Trophoblast cell (in vitro differentiated cells and primary cell): ENCODE measurements at regions not wholly inside any gene's neighbourhood (a gene's known extent, or its start where the extent isn't known, plus 50 kb on each side); places are given as distances from the start of the nearest gene placed in this dataset.
"Not testable (repeated sequence)": the region's sequence is repeated elsewhere in the genome, so short reads cannot be mapped to it uniquely, and the experiment has no call there.

Source experiments
- DNase-seq, 2 donors: peaks; one replicate each; pipeline ENCODE4 v3.0.0-alpha.2; 2016
- H2AFZ ChIP-seq: 2 replicates; pipeline ENCODE4 v1.6.1; 2013; ENCODE audit warnings: low read length, moderate library complexity, mild to moderate bottlenecking; ENCODE audit not compliant: insufficient read depth, poor library complexity
- H2AK5ac ChIP-seq: 2 replicates; pipeline ENCODE4 v1.6.1; 2013; ENCODE audit warnings: mild to moderate bottlenecking, low read length
- H2BK120ac ChIP-seq: 2 replicates; pipeline ENCODE4 v1.6.1; 2013; ENCODE audit warnings: low read length, mild to moderate bottlenecking, moderate library complexity; ENCODE audit not compliant: insufficient read depth, poor library complexity
- H2BK12ac ChIP-seq: 2 replicates; pipeline ENCODE4 v1.6.1; 2013; ENCODE audit warnings: mild to moderate bottlenecking, low read length, moderate library complexity
- H2BK5ac ChIP-seq: 2 replicates; pipeline ENCODE4 v1.6.1; 2013; ENCODE audit warnings: low read length, low read depth, moderate library complexity, mild to moderate bottlenecking; ENCODE audit not compliant: poor library complexity
- H3K14ac ChIP-seq: 2 replicates; pipeline ENCODE4 v1.6.1; 2013; ENCODE audit warnings: mild to moderate bottlenecking, low read length
- H3K18ac ChIP-seq: 2 replicates; pipeline ENCODE4 v1.6.1; 2013; ENCODE audit warnings: mild to moderate bottlenecking, low read length
- H3K23ac ChIP-seq: 2 replicates; pipeline ENCODE4 v1.6.1; 2013; ENCODE audit warnings: low read length
- H3K27ac ChIP-seq: 2 replicates; pipeline ENCODE4 v1.5.1; 2013; ENCODE audit warnings: low read depth, mild to moderate bottlenecking, inconsistent platforms, low read length, moderate library complexity
- H3K27me3 ChIP-seq: 2 replicates; pipeline ENCODE4 v1.6.1; 2013; ENCODE audit warnings: inconsistent platforms, mild to moderate bottlenecking, low read length, moderate library complexity; ENCODE audit not compliant: insufficient read depth
- H3K36me3 ChIP-seq, 2 experiments: 1 replicate in 1 of 2; 2 replicates in 1 of 2; pipeline ENCODE4 v1.6.1; 2013; ENCODE audit warnings: low read length in 2 of 2, mild to moderate bottlenecking in 2 of 2, moderate library complexity in 1 of 2; ENCODE audit not compliant: insufficient read depth in 2 of 2, control insufficient read depth in 1 of 2
- H3K4ac ChIP-seq: 2 replicates; pipeline ENCODE4 v1.6.1; 2013; ENCODE audit warnings: low read depth, mild to moderate bottlenecking, low read length, moderate library complexity
- H3K4me1 ChIP-seq, 2 experiments: 1 replicate in 1 of 2; 2 replicates in 1 of 2; pipeline ENCODE4 v1.6.1; 2013; ENCODE audit warnings: low read length in 2 of 2, mild to moderate bottlenecking in 2 of 2, moderate library complexity in 1 of 2; ENCODE audit not compliant: insufficient read depth in 2 of 2, control insufficient read depth in 1 of 2
- H3K4me2 ChIP-seq: 2 replicates; pipeline ENCODE4 v1.6.1; 2013; ENCODE audit warnings: inconsistent platforms, mild to moderate bottlenecking, low read length, moderate library complexity
- H3K4me3 ChIP-seq: 2 replicates; pipeline ENCODE4 v1.5.1; 2013; ENCODE audit warnings: mild to moderate bottlenecking, low read depth, low read length, inconsistent platforms
- H3K79me1 ChIP-seq: one replicate; pipeline ENCODE4 v1.6.1; 2013; ENCODE audit warnings: low read length
- H3K79me2 ChIP-seq: 2 replicates; pipeline ENCODE4 v1.6.1; 2013; ENCODE audit warnings: low read length, mild to moderate bottlenecking; ENCODE audit not compliant: control insufficient read depth, insufficient read depth, poor library complexity
- H3K9ac ChIP-seq: 2 replicates; pipeline ENCODE4 v1.6.1; 2013; ENCODE audit warnings: mild to moderate bottlenecking, low read length
- H3K9me3 ChIP-seq: 2 replicates; pipeline ENCODE4 v1.6.1; 2013; ENCODE audit warnings: low read depth, mild to moderate bottlenecking, control low read depth, inconsistent platforms, low read length; ENCODE audit not compliant: insufficient read depth
- H4K12ac ChIP-seq: 2 replicates; pipeline ENCODE4 v1.6.1; 2013; ENCODE audit warnings: low read depth, mild to moderate bottlenecking, low read length, moderate library complexity
- H4K8ac ChIP-seq: 2 replicates; pipeline ENCODE4 v1.6.1; 2013; ENCODE audit warnings: low read depth, mild to moderate bottlenecking, low read length, moderate library complexity
- H4K91ac ChIP-seq: one replicate; pipeline ENCODE4 v1.6.1; 2013; ENCODE audit warnings: low read depth, mild to moderate bottlenecking, low read length, moderate library complexity
- WGBS: extraction: QIAGEN DNeasy Blood & Tissue Kit; methylation state at CpG from one replicate; pipeline ENCODE4 v1.1.7; 2013; ENCODE audit warnings: missing lambda C conversion rate; ENCODE audit not compliant: insufficient read length, insufficient coverage; ENCODE audit errors: extremely low coverage; 5-methylcytosine and 5-hydroxymethylcytosine counted together

GRCh38 chrX:887724-888123 is 257.1 kb downstream of the SHOX start:
- not testable (repeated sequence) for H4K12ac ChIP-seq, H3K23ac ChIP-seq, H4K91ac ChIP-seq, H3K79me2 ChIP-seq, H4K8ac ChIP-seq, H2BK12ac ChIP-seq, H3K4ac ChIP-seq, H3K18ac ChIP-seq, H3K4me2 ChIP-seq, H2BK120ac ChIP-seq, H3K27me3 ChIP-seq, H3K9me3 ChIP-seq, H3K36me3 ChIP-seq, H3K27ac ChIP-seq, H3K79me1 ChIP-seq, H3K14ac ChIP-seq, H3K4me1 ChIP-seq, DNase-seq, H2AFZ ChIP-seq, H3K9ac ChIP-seq, H2BK5ac ChIP-seq, H2AK5ac ChIP-seq, H3K4me3 ChIP-seq
- WGBS = no CpG with 5 or more reads among the region's 13 CpGs

DNA sequence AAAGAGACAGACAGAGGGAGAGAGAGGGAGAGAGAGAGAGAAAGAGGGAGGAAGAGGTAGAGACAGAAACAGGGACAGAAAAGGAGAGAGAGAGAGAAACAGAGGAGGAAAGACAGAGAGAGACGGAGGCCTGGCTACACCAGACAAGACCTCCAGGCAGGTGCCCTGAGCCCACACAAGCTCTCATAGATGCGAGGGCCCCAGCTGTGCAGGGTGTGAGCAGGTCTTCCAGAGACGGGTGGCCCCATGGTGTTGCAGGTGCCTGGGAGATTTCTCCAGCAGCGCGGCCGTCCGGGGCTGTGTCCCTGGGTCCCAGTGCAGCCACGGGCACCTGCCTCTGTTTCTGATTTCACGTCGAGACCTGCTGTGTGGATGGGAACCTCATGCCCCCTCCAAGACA is 253.0 kb downstream of the SHOX start:
- H3K79me2 ChIP-seq = no peaks in the 10 kb centered on the region
- H2AK5ac ChIP-seq = no peak overlapping the region
- H2BK5ac ChIP-seq = no peak overlapping the region
- no peak overlapping the region for H3K4me3 ChIP-seq
- H4K12ac ChIP-seq = no peak overlapping the region
- no peak overlapping the region for H3K23ac ChIP-seq
- H3K18ac ChIP-seq = no peak overlapping the region
- no CpG with 5 or more reads among the region's 10 CpGs for WGBS
- no peak overlapping the region for H3K9ac ChIP-seq
- no peak overlapping the region for H2BK12ac ChIP-seq
- H2AFZ ChIP-seq = no peak overlapping the region
- no peak overlapping the region for H3K14ac ChIP-seq
- no peaks in the 10 kb centered on the region for H3K27me3 ChIP-seq
- H3K9me3 ChIP-seq = no peaks in the 10 kb centered on the region
- no peak overlapping the region for H3K27ac ChIP-seq
- no peak overlapping the region for H2BK120ac ChIP-seq
- H3K4me2 ChIP-seq = no peak overlapping the region
- no peak overlapping the region for H3K4ac ChIP-seq
- H4K91ac ChIP-seq = no peak overlapping the region
- DNase-seq = no peak
- H3K36me3 ChIP-seq = no peaks in the 10 kb centered on the region
- H3K79me1 ChIP-seq = no peaks in the 10 kb centered on the region
- no peaks in the 10 kb centered on the region for H3K4me1 ChIP-seq
- no peak overlapping the region for H4K8ac ChIP-seq

DNA sequence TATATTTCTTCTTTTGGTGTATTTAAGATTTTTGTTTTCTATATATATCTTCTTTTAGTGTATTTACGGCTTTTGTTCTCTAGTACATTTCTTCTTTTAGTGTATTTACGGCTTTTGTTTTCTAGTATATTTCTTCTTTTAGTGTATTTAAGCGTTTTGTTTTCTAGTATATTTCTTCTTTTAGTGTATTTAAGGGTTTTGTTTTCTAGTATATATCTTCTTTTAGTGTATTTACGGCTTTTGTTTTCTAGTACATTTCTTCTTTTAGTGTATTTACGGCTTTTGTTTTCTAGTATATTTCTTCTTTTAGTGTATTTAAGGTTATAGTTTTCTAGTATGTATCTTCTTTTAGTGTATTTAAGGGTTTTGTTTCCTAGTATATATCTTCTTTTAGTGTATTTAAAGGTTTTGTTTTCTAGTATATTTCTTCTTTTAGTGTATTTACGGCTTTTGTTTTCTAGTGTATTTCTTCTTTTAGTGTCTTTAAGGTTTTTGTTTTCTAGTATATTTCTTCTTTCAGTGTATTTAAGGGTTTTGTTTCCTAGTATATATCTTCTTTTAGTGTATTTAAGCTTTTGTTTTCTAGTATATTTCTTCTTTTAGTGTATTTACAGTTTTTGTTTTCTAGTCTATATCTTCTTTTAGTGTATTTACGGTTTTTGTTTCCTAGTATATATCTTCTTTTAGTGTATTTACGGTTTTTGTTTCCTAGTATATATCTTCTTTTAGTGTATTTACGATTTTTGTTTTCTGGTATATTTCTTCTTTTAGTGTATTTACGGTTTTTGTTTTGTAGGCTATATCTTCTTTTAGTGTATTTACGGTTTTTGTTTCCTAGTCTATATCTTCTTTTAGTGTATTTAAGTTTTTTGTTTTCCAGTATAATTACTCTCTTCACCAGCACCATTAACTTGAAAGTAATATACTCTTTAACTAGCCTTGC is 249.4 kb downstream of the SHOX start:
- H3K23ac ChIP-seq, H3K9ac ChIP-seq, H3K27me3 ChIP-seq, H3K27ac ChIP-seq, DNase-seq, H4K12ac ChIP-seq, H3K4me3 ChIP-seq, H2BK120ac ChIP-seq, H3K36me3 ChIP-seq, H3K4me1 ChIP-seq, H3K4ac ChIP-seq, H2BK12ac ChIP-seq, H4K8ac ChIP-seq, H3K4me2 ChIP-seq, H3K79me2 ChIP-seq, H2AFZ ChIP-seq, H4K91ac ChIP-seq, H2AK5ac ChIP-seq, H2BK5ac ChIP-seq, H3K18ac ChIP-seq, H3K14ac ChIP-seq, H3K9me3 ChIP-seq, H3K79me1 ChIP-seq: not testable (repeated sequence)
- WGBS = no CpG with 5 or more reads among the region's 11 CpGs

DNA sequence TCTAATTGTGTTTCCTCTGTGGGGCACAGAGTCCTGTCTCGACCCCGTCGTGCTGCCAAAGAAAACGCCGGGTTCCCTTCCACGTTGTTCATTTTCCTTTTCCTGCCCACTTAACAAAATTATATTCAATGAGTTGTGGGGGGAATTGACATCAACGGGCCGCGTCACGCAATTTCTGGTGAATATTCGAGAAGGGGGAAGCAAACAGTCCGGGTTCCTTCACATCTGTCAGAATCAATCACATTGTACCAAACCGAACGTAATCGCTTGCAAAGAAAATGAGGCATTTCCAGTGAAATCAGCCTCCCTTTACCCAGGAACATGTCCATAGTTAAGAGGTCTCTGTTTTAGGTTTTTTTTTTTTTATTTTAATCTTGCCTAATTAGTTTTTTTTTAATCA is 243.5 kb downstream of the SHOX start:
- Histone ChIP-seq H4K12ac (no peak overlapping the region), H3K18ac (no peak overlapping the region), H3K4me2 (no peak overlapping the region), H3K4ac (no peak overlapping the region), H3K14ac (no peak overlapping the region), H2BK120ac (no peak overlapping the region), H3K36me3 (no peaks in the 10 kb centered on the region), H3K4me1 (no peaks in the 10 kb centered on the region), H3K79me2 (no peaks in the 10 kb centered on the region), H2AK5ac (no peak overlapping the region), H3K4me3 (no peak overlapping the region), H4K8ac (no peak overlapping the region), H2BK5ac (no peak overlapping the region), H4K91ac (no peak overlapping the region), H3K9ac (peak overlapping the region; percentile 13), H3K9me3 (peaks cover 9% of the 10 kb centered on the region), H3K27me3 (no peaks in the 10 kb centered on the region), H2AFZ (no peak overlapping the region), H3K27ac (no peak overlapping the region), H2BK12ac (no peak overlapping the region), H3K79me1 (no peaks in the 10 kb centered on the region), H3K23ac (no peak overlapping the region)
- WGBS = no CpG with 5 or more reads among the region's 15 CpGs
- no peak for DNase-seq
